Tibial nerve (tissue), 4 donors: ENCODE measurements at regions not wholly inside any gene's neighbourhood (a gene's known extent, or its start where the extent isn't known, plus 50 kb on each side); places are given as distances from the start of the nearest gene placed in this dataset.

Source experiments
- DNase-seq, 2 donors: peaks; one replicate each; pipeline ENCODE4 v3.0.0-alpha.2; 2019; ENCODE audit warnings: low spot score in 2 of 2
- H3K27ac ChIP-seq, 4 donors: fragments of 200-600 bp; sonication (generic) in 3 of 4; one replicate each; pipeline ENCODE4 v1.5.1; 2017 to 2019; ENCODE audit warnings: mild to moderate bottlenecking in 1 of 4
- H3K27me3 ChIP-seq, 2 donors: fragments of 200-600 bp; sonication (generic) in 1 of 2; one replicate each; pipeline versions ENCODE4 v1.5.1 to v1.6.0; 2017 to 2019
- H3K36me3 ChIP-seq, 3 donors: fragments of 200-600 bp; sonication (generic); one replicate each; pipeline ENCODE4 v1.5.1; 2018 to 2019
- H3K4me1 ChIP-seq, 4 donors: fragments of 200-600 bp; sonication (generic) in 3 of 4; one replicate each; pipeline ENCODE4 v1.5.1; 2017 to 2019
- H3K4me3 ChIP-seq, 4 donors: fragments of 200-600 bp; sonication (generic) in 3 of 4; one replicate each; pipeline ENCODE4 v1.5.1; 2017 to 2019; ENCODE audit warnings: mild to moderate bottlenecking in 1 of 4, moderate library complexity in 1 of 4
- H3K9me3 ChIP-seq, 4 donors: fragments of 200-600 bp; sonication (generic) in 3 of 4; one replicate each; pipeline ENCODE4 v1.5.1; 2017 to 2019
- EP300 ChIP-seq, 2 donors: sonication (generic); formaldehyde crosslinking; IDR thresholded peaks; one replicate each; pipeline ENCODE4 v1.6.1; 2017; ENCODE audit warnings: antibody characterized with exemption in 2 of 2, mild to moderate bottlenecking in 1 of 2
- POLR2A ChIP-seq, 2 donors: fragments of 450-650 bp; IDR thresholded peaks; one replicate each; pipeline ENCODE4 v1.6.1; 2017; ENCODE audit warnings: antibody characterized with exemption in 2 of 2, mild to moderate bottlenecking in 2 of 2, moderate library complexity in 2 of 2
- WGBS, 2 donors: methylation state at CpG; one replicate each; pipeline ENCODE4 v1.1.5; 2018; 5-methylcytosine and 5-hydroxymethylcytosine counted together
- TF ChIP-seq, protein P1 (sequence below), 5 experiments: fragments of 200-600 bp in 3 of 5; fragments of 450-650 bp in 2 of 5; sonication (generic) in 3 of 5; IDR thresholded peaks; one replicate each; pipeline ENCODE4 v1.5.1; 2016 to 2019; ENCODE audit warnings: antibody characterized with exemption in 5 of 5, mild to moderate bottlenecking in 3 of 5, moderate library complexity in 2 of 5

DNA sequence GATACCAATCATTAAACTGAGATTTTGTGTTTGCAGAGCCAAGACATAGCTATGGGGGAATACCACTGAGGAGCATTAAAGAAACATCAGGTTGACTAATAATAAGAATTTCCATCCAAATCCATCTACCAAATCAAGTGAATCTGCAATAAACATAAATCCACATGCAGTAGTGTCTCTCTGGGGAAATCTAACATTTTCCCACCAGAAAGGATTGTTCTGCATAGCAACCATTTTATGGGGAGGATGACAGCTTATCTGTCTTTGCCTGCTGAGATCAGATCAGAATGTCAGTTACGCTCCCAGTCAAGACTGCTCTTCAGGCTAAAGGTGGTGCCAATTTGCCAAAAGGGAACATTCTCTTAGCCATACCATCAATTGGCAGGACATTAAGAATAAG is 1098.9 kb upstream of the CHAC2 start:
- Histone ChIP-seq H3K27ac (no peak overlapping the region), H3K36me3 (no peaks in the 10 kb centered on the region), H3K4me3 (no peak overlapping the region), H3K4me1 (no peaks in the 10 kb centered on the region), H3K9me3 (peaks cover 0 to 3% (median 0%) of the 10 kb centered on the region in 4 donors), H3K27me3 (no peaks in the 10 kb centered on the region)
- TF ChIP-seq POLR2A (IDR thresholded peaks at IDR 0.05) = no peak
- no peak for TF ChIP-seq EP300 (IDR thresholded peaks at IDR 0.05)
- TF ChIP-seq, protein P1, sequence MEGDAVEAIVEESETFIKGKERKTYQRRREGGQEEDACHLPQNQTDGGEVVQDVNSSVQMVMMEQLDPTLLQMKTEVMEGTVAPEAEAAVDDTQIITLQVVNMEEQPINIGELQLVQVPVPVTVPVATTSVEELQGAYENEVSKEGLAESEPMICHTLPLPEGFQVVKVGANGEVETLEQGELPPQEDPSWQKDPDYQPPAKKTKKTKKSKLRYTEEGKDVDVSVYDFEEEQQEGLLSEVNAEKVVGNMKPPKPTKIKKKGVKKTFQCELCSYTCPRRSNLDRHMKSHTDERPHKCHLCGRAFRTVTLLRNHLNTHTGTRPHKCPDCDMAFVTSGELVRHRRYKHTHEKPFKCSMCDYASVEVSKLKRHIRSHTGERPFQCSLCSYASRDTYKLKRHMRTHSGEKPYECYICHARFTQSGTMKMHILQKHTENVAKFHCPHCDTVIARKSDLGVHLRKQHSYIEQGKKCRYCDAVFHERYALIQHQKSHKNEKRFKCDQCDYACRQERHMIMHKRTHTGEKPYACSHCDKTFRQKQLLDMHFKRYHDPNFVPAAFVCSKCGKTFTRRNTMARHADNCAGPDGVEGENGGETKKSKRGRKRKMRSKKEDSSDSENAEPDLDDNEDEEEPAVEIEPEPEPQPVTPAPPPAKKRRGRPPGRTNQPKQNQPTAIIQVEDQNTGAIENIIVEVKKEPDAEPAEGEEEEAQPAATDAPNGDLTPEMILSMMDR (IDR thresholded peaks at IDR 0.05) = no peak
- no peak for DNase-seq
- WGBS, 2 donors = 89 to 90% methylated on average over 1 of the region's 1 CpG

DNA sequence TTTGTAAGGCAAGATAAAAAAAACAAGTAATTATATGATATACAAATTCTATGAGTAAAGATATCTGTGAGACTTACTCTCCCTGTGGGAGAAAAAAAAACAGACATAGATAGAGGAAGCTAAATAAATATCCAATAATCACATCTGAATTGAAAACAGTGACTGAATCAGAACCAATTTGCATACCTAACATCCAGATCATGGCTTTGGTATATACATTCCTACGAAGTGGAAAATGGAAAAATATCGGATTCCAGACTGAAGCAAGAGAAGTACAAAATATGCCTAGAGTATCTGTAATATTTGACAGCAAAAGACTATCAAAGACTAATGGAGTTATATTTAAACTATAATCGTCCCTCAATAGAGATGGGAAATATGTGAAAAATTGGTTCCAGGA is 1108.1 kb upstream of the CHAC2 start:
- Histone ChIP-seq H3K9me3 (peaks cover 0 to 5% (median 0%) of the 10 kb centered on the region in 4 donors), H3K4me1 (no peaks in the 10 kb centered on the region), H3K27me3 (no peaks in the 10 kb centered on the region), H3K27ac (no peak overlapping the region), H3K36me3 (no peaks in the 10 kb centered on the region), H3K4me3 (no peak overlapping the region)
- no peak for DNase-seq
- 88 to 92% methylated on average over 3 of the region's 3 CpGs for WGBS, 2 donors
- TF ChIP-seq EP300 (IDR thresholded peaks at IDR 0.05) (no peak), POLR2A (IDR thresholded peaks at IDR 0.05) (no peak)
- TF ChIP-seq, protein P1 (IDR thresholded peaks at IDR 0.05) = no peak

DNA sequence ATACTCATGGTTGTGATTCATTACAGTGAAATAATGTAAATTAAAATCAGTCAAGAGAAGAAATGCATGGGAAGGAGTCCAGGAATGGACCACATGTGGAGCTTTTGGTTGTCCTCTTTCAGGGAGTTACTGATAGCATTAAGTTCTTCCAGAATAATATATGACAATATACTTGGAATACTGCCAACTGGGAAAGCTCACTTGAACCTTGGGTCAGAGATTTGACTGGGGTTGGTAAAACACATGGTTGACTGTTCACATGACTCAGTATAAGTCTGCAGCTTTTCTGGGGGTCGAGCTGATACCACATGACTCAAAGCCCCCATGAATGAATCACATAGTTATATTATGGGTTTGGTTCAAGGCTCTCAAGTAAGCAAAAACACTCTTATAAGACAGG is 1109.0 kb upstream of the CHAC2 start:
- H3K9me3 ChIP-seq = peaks cover 0 to 2% (median 0%) of the 10 kb centered on the region in 4 donors
- no peak for TF ChIP-seq EP300 (IDR thresholded peaks at IDR 0.05)
- TF ChIP-seq, protein P1 (IDR thresholded peaks at IDR 0.05) = no peak
- no peak for TF ChIP-seq POLR2A (IDR thresholded peaks at IDR 0.05)
- no peaks in the 10 kb centered on the region for H3K4me1 ChIP-seq
- no peak overlapping the region for H3K27ac ChIP-seq
- 6 to 21% methylated on average over 1 of the region's 1 CpG for WGBS, 2 donors
- H3K4me3 ChIP-seq = no peak overlapping the region
- DNase-seq = no peak
- no peaks in the 10 kb centered on the region for H3K27me3 ChIP-seq
- H3K36me3 ChIP-seq = no peaks in the 10 kb centered on the region

DNA sequence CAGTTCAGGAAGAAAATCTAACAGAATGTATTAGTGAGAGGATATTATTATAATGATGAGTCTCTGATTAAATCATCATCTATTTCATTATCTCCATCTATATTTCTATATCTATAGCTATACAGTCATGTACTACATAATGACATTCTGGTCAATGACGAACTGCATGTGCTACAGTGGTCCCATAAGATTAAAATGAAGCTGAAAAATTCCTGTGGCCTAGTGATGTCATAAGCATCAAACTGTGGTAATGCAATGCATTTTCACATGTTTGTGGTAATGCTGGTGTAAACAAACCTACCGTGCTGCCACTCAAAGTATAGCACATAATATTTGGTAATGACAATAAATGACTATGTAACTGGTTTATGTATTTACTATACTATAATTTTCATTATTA is 1127.9 kb upstream of the CHAC2 start:
- Histone ChIP-seq H3K9me3 (peaks cover 0 to 9% (median 0%) of the 10 kb centered on the region in 4 donors), H3K4me1 (no peaks in the 10 kb centered on the region), H3K27ac (no peak overlapping the region), H3K4me3 (no peak overlapping the region), H3K36me3 (no peaks in the 10 kb centered on the region), H3K27me3 (no peaks in the 10 kb centered on the region)
- 84 to 88% methylated on average over 2 of the region's 2 CpGs for WGBS, 2 donors
- DNase-seq = no peak
- TF ChIP-seq POLR2A (IDR thresholded peaks at IDR 0.05) (no peak), EP300 (IDR thresholded peaks at IDR 0.05) (no peak)
- TF ChIP-seq, protein P1 (IDR thresholded peaks at IDR 0.05) = no peak

DNA sequence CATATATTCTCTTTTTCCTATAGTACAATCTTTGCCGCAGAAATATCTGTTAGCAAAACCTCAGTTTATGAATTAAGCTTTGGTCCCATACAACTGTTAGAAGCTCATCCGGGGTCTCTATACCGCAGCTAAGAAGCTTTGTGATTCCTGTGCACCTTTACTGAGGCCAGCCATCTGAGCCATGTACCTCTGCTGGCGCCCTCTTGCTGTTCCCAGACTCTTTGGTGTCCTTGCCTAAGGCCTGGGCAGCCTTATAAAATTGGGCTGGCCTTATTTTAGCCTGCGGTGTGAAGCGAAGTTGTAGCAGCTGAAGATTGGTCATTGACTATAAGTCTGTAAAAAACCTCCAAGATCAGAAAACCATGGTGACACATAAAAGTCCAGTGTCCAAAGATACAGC is 1135.1 kb upstream of the CHAC2 start:
- H3K27ac ChIP-seq = no peak overlapping the region
- H3K9me3 ChIP-seq = peaks cover 0 to 5% (median 0%) of the 10 kb centered on the region in 4 donors
- H3K36me3 ChIP-seq = no peaks in the 10 kb centered on the region
- H3K4me1 ChIP-seq = no peaks in the 10 kb centered on the region
- no peaks in the 10 kb centered on the region for H3K27me3 ChIP-seq
- WGBS, 2 donors = 91% methylated on average over 6 of the region's 6 CpGs
- no peak for DNase-seq
- H3K4me3 ChIP-seq = no peak overlapping the region
- TF ChIP-seq, protein P1 (IDR thresholded peaks at IDR 0.05) = no peak
- TF ChIP-seq EP300 (IDR thresholded peaks at IDR 0.05) (no peak), POLR2A (IDR thresholded peaks at IDR 0.05) (no peak)
